ENCODE measurements at regions not wholly inside any gene's neighbourhood (a gene's known extent, or its start where the extent isn't known, plus 50 kb on each side); places are given as distances from the start of the nearest gene placed in this dataset.

DNA sequence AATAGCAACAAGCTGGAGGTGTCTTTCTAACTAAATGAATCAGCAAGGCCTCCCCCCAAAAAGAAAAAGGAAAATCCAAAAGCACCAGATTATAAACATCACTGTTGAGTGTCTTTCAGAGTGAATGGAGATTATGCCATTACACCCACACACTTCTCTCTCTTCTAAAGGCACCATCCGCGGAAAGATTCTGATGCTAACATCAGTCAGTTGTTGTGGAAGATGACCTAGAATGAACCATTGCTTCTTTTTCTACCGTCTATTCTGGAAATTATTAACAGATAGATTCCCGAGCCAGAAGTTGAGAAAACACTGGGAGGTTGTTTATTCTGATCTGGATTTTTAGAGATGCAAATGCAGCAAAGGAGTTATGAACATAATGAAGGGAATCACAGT lies 60.9 kb upstream of the FAM20A start:
- Histone ChIP-seq H3K27me3 (ENCODE audit: insufficient read depth in 3 of 3, low read length in 2 of 3) (no peaks in the 10 kb centered on the region), H3K4me3 (no peak overlapping the region), H3K27ac (no peak overlapping the region), H3K9me3 (no peaks in the 10 kb centered on the region), H3K36me3 (ENCODE audit: insufficient read depth in 1 of 2, low read depth in 1 of 2) (no peaks in the 10 kb centered on the region), H3K4me1 (no peaks in the 10 kb centered on the region)
- ATAC-seq = no peak
- intact Hi-C loops (cut with DNase I) = no loop called here
- DNase-seq = no peak
- WGBS, 3 donors = 24 to 38% (median 31%) methylated on average over 4 of the region's 4 CpGs
- TF ChIP-seq, protein P1, sequence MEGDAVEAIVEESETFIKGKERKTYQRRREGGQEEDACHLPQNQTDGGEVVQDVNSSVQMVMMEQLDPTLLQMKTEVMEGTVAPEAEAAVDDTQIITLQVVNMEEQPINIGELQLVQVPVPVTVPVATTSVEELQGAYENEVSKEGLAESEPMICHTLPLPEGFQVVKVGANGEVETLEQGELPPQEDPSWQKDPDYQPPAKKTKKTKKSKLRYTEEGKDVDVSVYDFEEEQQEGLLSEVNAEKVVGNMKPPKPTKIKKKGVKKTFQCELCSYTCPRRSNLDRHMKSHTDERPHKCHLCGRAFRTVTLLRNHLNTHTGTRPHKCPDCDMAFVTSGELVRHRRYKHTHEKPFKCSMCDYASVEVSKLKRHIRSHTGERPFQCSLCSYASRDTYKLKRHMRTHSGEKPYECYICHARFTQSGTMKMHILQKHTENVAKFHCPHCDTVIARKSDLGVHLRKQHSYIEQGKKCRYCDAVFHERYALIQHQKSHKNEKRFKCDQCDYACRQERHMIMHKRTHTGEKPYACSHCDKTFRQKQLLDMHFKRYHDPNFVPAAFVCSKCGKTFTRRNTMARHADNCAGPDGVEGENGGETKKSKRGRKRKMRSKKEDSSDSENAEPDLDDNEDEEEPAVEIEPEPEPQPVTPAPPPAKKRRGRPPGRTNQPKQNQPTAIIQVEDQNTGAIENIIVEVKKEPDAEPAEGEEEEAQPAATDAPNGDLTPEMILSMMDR (IDR thresholded peaks at IDR 0.05) = no peak

DNA sequence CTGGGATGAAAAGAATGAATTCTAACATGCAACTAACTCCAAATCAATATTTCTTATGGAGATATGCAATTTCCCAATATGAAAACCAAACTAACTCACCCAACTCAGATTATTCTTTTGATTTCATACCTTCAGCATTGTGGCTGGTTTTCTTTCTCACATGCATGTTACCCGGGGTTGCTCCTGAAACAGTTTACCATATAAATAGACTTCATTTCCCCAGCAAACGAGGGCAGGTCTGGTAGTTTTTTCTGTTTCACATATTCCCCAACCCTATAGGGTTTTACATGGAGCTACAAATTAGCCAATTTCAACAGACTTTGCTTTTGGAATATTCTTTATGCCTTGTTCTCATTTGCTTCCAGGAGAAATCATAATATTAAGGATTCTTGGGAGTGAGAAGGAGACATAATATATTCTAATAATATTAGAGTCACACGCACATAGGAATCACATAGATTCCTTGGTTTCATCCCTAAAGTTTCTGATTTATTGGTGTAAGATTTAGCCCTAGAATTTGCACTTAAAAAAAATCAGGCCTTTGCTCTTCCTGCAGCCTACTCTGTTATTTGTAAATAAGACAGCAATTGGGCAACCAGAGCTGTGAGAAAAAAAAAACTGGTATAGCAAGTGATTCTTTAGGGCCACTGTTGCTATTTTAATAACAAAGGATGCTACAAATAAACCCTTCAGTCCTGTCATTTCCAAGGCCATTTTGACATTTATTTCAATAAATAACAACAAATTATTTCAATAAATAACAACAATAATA lies 60.3 kb upstream of the FAM20A start:
- Histone ChIP-seq H3K36me3 (ENCODE audit: insufficient read depth in 1 of 2, low read depth in 1 of 2) (no peaks in the 10 kb centered on the region), H3K9me3 (no peaks in the 10 kb centered on the region), H3K27me3 (ENCODE audit: insufficient read depth in 3 of 3, low read length in 2 of 3) (no peaks in the 10 kb centered on the region), H3K27ac (no peak overlapping the region), H3K4me3 (no peak overlapping the region), H3K4me1 (no peaks in the 10 kb centered on the region)
- 79 to 85% (median 82%) methylated on average over 3 of the region's 3 CpGs for WGBS, 3 donors
- TF ChIP-seq, protein P1 (IDR thresholded peaks at IDR 0.05) = no peak
- intact Hi-C loops (cut with DNase I) = no loop called here
- DNase-seq = no peak
- ATAC-seq = no peak

DNA sequence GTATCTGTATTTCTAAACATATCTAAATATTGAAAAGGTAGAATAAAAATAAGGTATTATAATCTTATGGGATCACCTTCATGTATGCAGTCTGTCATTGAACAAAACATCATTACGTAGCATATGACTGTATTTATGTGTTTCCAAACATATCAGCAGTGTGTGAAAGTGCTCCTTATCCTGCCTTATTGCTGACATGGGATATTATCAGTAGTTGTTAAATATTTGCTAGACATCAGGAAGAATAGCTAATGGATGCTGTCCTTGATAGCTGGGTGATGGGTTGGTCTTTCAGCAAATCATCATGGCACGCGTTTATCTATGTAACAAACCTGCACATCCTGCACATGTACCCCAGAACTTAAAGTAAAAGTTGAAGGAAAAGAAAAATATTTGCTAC lies 59.1 kb upstream of the FAM20A start:
- H3K27me3 ChIP-seq (ENCODE audit: insufficient read depth in 3 of 3, low read length in 2 of 3) = no peaks in the 10 kb centered on the region
- TF ChIP-seq, protein P1 (IDR thresholded peaks at IDR 0.05) = no peak
- no peak for ATAC-seq
- 79 to 97% (median 81%) methylated on average over 3 of the region's 3 CpGs for WGBS, 3 donors
- H3K4me3 ChIP-seq = no peak overlapping the region
- no peaks in the 10 kb centered on the region for H3K4me1 ChIP-seq
- intact Hi-C loops (cut with DNase I) = no loop called here
- no peak overlapping the region for H3K27ac ChIP-seq
- no peak for DNase-seq
- H3K36me3 ChIP-seq (ENCODE audit: insufficient read depth in 1 of 2, low read depth in 1 of 2) = no peaks in the 10 kb centered on the region
- H3K9me3 ChIP-seq = no peaks in the 10 kb centered on the region

DNA sequence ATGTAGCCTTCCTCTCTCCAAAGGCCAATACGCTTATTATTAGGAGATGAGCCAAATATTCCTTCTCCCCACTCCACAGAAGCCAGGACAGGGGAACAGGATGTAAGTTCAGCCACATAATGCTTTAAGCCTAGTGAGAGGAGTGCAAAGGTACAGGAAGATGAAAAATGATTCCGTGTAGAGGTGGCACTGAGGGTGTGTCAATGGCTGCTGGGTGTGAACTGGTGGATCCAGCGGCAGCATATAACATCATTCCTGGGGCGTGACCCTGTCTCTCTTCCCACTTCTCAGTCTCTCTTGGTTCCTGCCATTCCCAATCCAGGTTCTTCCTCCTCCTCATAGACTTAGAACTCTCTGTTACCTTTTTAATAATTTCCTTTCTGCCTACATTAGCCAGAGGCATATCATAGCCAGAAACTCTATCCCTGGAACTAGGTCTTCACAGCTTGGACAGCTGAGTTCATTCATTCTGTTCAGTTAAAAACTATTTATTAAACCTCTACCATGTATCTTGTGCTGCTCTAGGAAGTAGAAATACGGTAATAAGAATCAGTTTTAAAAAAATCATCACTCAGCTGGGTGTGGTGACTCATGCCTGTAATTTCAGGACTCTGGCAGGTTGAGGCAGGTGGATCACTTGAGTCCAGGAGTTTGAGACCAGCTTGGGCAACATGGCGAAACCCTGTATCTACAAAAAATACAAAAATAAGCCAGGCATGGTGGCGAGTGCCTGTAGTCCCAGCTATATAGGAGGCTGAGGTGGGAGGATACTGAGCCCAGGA lies 58.0 kb upstream of the FAM20A start:
- Histone ChIP-seq H3K4me1 (no peaks in the 10 kb centered on the region), H3K27me3 (ENCODE audit: insufficient read depth in 3 of 3, low read length in 2 of 3) (no peaks in the 10 kb centered on the region), H3K4me3 (no peak overlapping the region), H3K9me3 (no peaks in the 10 kb centered on the region), H3K36me3 (ENCODE audit: insufficient read depth in 1 of 2, low read depth in 1 of 2) (no peaks in the 10 kb centered on the region), H3K27ac (no peak overlapping the region)
- 77 to 84% (median 79%) methylated on average over 7 of the region's 7 CpGs for WGBS, 3 donors
- TF ChIP-seq, protein P1 (IDR thresholded peaks at IDR 0.05) = no peak
- DNase-seq (no peak), ATAC-seq (no peak)
- intact Hi-C loops (cut with DNase I) = no loop called here
